ENCODE measurements at regions not wholly inside any gene's neighbourhood (a gene's known extent, or its start where the extent isn't known, plus 50 kb on each side); places are given as distances from the start of the nearest gene placed in this dataset.

DNA sequence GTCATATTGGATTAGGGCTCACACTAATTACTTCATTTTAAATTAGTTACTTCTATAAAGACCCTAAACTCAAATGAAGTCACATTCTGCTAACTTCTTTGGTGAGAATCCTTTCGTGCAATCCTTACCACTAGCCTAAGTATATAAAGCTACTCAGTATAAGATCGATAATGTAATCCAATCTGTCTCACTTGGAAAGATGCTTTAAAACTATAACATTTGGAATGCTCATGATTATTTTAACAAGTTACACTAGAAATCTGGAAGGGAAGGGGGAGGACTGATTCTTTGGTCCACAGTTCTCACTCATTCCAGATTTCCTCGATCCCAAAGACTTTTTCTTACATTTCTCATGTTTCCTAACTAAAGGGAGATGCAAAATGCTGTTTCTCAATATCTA lies 336.4 kb upstream of the SLIT2 start:
- TF ChIP-seq, protein P1, sequence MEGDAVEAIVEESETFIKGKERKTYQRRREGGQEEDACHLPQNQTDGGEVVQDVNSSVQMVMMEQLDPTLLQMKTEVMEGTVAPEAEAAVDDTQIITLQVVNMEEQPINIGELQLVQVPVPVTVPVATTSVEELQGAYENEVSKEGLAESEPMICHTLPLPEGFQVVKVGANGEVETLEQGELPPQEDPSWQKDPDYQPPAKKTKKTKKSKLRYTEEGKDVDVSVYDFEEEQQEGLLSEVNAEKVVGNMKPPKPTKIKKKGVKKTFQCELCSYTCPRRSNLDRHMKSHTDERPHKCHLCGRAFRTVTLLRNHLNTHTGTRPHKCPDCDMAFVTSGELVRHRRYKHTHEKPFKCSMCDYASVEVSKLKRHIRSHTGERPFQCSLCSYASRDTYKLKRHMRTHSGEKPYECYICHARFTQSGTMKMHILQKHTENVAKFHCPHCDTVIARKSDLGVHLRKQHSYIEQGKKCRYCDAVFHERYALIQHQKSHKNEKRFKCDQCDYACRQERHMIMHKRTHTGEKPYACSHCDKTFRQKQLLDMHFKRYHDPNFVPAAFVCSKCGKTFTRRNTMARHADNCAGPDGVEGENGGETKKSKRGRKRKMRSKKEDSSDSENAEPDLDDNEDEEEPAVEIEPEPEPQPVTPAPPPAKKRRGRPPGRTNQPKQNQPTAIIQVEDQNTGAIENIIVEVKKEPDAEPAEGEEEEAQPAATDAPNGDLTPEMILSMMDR (IDR thresholded peaks at IDR 0.05), result no peak
- TF ChIP-seq EP300 (IDR thresholded peaks at IDR 0.05) (no peak), POLR2AphosphoS5 (IDR thresholded peaks at IDR 0.05) (no peak), POLR2A (IDR thresholded peaks at IDR 0.05) (no peak)

Data from sigmoid colon (tissue), 4 donors.